ENCODE measurements at regions not wholly inside any gene's neighbourhood (a gene's known extent, or its start where the extent isn't known, plus 50 kb on each side); places are given as distances from the start of the nearest gene placed in this dataset.

DNA sequence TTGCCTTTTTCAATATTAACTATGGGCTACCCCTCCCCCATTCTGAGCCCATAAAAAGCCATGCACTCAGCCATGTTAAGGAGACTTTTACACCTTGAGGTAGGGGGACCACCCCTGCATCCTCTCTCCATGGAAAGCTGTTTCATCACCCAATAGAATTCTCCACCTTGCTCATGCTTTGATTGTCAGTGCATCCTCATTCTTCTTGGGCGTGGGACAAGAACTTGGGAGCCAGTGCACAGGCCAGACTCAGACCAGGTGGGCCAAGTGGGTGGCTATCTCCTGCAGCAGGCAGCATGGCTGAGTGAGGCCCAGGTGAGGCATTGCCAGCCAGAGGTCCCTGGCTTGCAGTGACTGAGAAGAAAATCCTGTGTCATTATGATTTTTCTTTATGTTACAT, 357.4 kb upstream of the CDIN1 start:
- no peak for FAIRE-seq
- TF ChIP-seq TAF1 (IDR thresholded peaks at IDR 0.05; ENCODE audit: borderline replicate concordance, low read depth, low read length) (no peak), POLR2A (IDR thresholded peaks at IDR 0.05; ENCODE audit: low read depth, low read length) (no peak), POLR2AphosphoS5 (IDR thresholded peaks at IDR 0.05; ENCODE audit: low read depth, low read length) (no peak)
- no peak for DNase-seq (ENCODE audit: insufficient read length)

DNA sequence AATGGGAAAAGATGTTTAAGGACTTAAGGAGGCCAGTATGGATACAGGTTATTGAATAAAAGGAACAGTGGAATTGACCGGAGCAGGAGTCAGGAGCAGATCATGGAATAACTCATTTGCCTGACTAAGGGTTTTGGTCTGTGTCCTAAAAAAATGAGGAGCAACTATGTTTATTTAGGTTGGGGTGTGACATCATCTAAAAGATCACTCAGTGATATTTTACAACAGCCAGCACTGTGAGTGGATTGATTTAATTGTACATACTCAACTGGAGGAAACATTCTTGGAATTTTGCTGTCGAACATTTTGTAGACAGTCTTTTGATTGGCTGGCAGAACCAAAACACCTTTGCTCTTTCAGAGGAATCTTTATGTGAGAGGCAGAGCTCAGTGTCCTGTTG, 348.6 kb upstream of the CDIN1 start:
- DNase-seq (ENCODE audit: insufficient read length) (no peak), FAIRE-seq (no peak)
- no peak for TF ChIP-seq TAF1 (IDR thresholded peaks at IDR 0.05; ENCODE audit: borderline replicate concordance, low read depth, low read length)
- no peak for TF ChIP-seq POLR2AphosphoS5 (IDR thresholded peaks at IDR 0.05; ENCODE audit: low read depth, low read length)
- no peak for TF ChIP-seq POLR2A (IDR thresholded peaks at IDR 0.05; ENCODE audit: low read depth, low read length)

- DNase-seq (ENCODE audit: insufficient read length) = no peak
- no peak for FAIRE-seq
- TF ChIP-seq POLR2AphosphoS5 (IDR thresholded peaks at IDR 0.05; ENCODE audit: low read depth, low read length) (no peak), POLR2A (IDR thresholded peaks at IDR 0.05; ENCODE audit: low read depth, low read length) (no peak), TAF1 (IDR thresholded peaks at IDR 0.05; ENCODE audit: borderline replicate concordance, low read depth, low read length) (no peak)
These were observed 346.9 kb upstream of the CDIN1 start for GRCh38 chr15:36232491-36232890.

DNA sequence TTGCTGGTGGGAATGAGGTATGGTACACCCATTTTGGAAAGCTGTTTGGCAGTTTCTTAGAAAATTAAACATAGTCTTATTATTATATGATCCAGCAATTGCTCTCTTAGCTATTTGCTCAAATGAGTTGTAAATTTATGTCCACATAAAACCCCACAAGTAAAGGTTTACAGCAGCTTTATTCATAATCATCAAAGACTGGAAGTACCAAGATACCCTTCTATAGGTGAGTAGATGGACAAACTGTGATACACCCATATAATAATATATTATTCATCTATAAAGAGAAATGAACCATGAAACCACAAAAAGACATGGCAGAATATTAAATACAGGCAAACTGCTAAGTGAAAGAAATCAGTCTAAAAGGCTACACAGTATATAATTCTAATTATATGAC, 344.7 kb upstream of the CDIN1 start:
- TF ChIP-seq POLR2AphosphoS5 (IDR thresholded peaks at IDR 0.05; ENCODE audit: low read depth, low read length) = no peak
- no peak for TF ChIP-seq POLR2A (IDR thresholded peaks at IDR 0.05; ENCODE audit: low read depth, low read length)
- TF ChIP-seq TAF1 (IDR thresholded peaks at IDR 0.05; ENCODE audit: borderline replicate concordance, low read depth, low read length) = no peak
- DNase-seq (ENCODE audit: insufficient read length) (no peak), FAIRE-seq (no peak)

DNA sequence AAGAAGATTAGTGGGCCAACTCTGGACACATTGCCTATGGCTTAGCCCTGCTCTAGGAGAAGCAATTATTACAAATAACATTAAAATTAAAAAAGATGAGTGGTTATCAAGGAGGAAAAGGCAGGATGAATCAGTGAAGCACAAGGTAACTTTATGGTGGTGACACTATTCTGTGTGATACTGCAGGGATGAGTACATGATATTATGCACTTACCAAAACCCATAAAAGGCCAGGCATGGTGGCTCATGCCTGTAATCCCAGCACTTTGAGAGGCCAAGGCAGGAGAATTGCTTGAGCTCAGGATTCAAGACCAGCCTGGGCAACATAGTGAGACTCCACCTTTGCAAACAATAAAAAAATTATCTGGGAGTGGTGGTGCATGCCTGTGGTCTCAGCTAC, 344.3 kb upstream of the CDIN1 start:
- FAIRE-seq (no peak), DNase-seq (ENCODE audit: insufficient read length) (no peak)
- TF ChIP-seq POLR2AphosphoS5 (IDR thresholded peaks at IDR 0.05; ENCODE audit: low read depth, low read length) = no peak
- TF ChIP-seq POLR2A (IDR thresholded peaks at IDR 0.05; ENCODE audit: low read depth, low read length) = no peak
- no peak for TF ChIP-seq TAF1 (IDR thresholded peaks at IDR 0.05; ENCODE audit: borderline replicate concordance, low read depth, low read length)

GRCh38 chr15:36239509-36239908, 339.9 kb upstream of the CDIN1 start:
- TF ChIP-seq POLR2A (IDR thresholded peaks at IDR 0.05; ENCODE audit: low read depth, low read length) = no peak
- no peak for TF ChIP-seq TAF1 (IDR thresholded peaks at IDR 0.05; ENCODE audit: borderline replicate concordance, low read depth, low read length)
- TF ChIP-seq POLR2AphosphoS5 (IDR thresholded peaks at IDR 0.05; ENCODE audit: low read depth, low read length) = no peak

DNA sequence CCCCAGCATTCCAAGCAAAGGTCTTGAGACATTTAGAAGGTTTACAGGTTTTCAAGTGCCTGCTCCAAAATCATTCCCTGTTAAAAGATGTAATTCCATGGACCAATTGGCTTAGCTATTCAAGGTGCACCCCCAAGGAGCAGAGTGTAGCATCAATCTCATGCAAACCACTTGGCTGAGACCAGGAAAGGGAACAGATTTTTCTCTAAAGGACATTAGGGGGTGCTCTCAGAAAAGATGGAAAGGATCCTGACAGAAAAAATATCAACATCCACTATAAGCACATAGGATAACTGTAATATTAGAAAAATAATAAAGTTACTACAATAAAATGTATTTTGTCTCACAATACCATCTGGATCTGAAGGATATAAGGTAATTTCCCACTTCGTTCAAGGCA, 328.0 kb upstream of the CDIN1 start:
- TF ChIP-seq POLR2A (IDR thresholded peaks at IDR 0.05; ENCODE audit: low read depth, low read length) (no peak), POLR2AphosphoS5 (IDR thresholded peaks at IDR 0.05; ENCODE audit: low read depth, low read length) (no peak), TAF1 (IDR thresholded peaks at IDR 0.05; ENCODE audit: borderline replicate concordance, low read depth, low read length) (no peak)

More at GRCh38 chr15:36239509-36239908, 339.9 kb upstream of the CDIN1 start:
- no peak for FAIRE-seq
- DNase-seq (ENCODE audit: insufficient read length) = no peak

DNA sequence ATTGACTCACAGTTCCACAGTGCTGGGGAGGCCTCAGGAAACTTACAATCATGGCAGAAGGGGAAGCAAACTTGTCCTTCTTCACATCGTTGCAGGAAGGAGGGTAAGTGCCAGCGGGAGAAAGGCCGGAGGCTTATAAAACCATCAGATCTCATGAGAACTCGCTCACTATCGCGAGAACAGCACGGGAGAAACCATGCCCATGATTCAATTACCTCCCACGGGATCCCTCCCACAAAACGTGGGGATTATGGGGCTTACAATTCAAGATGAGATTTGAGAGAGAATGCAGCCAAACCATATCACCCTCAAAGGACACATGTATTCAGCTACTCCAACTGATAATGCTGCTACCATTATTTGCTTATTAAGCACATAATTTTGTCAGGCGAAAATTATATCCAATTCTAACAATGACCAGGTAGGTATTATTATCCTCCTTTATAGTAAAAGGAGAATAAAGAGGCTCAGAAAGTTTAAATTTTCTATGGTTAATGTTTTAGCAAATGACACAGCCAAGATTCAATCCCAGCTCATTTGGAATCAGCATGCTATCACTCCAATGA, 327.2 kb upstream of the CDIN1 start:
- no peak for FAIRE-seq
- DNase-seq (ENCODE audit: insufficient read length) = no peak
- TF ChIP-seq TAF1 (IDR thresholded peaks at IDR 0.05; ENCODE audit: borderline replicate concordance, low read depth, low read length) = no peak
- TF ChIP-seq POLR2AphosphoS5 (IDR thresholded peaks at IDR 0.05; ENCODE audit: low read depth, low read length) = no peak
- TF ChIP-seq POLR2A (IDR thresholded peaks at IDR 0.05; ENCODE audit: low read depth, low read length) = no peak

More for the DNA sequence above, 328.0 kb upstream of the CDIN1 start:
- no peak for FAIRE-seq
- no peak for DNase-seq (ENCODE audit: insufficient read length)

GRCh38 chr15:36254426-36254825, 325.0 kb upstream of the CDIN1 start:
- no peak for TF ChIP-seq POLR2A (IDR thresholded peaks at IDR 0.05; ENCODE audit: low read depth, low read length)
- no peak for TF ChIP-seq TAF1 (IDR thresholded peaks at IDR 0.05; ENCODE audit: borderline replicate concordance, low read depth, low read length)
- TF ChIP-seq POLR2AphosphoS5 (IDR thresholded peaks at IDR 0.05; ENCODE audit: low read depth, low read length) = no peak
- no peak for FAIRE-seq
- no peak for DNase-seq (ENCODE audit: insufficient read length)

- DNase-seq (ENCODE audit: insufficient read length) (no peak), FAIRE-seq (no peak)
- TF ChIP-seq POLR2A (IDR thresholded peaks at IDR 0.05; ENCODE audit: low read depth, low read length) (no peak), TAF1 (IDR thresholded peaks at IDR 0.05; ENCODE audit: borderline replicate concordance, low read depth, low read length) (no peak), POLR2AphosphoS5 (IDR thresholded peaks at IDR 0.05; ENCODE audit: low read depth, low read length) (no peak)
These were observed 323.0 kb upstream of the CDIN1 start for GRCh38 chr15:36256404-36256807.

DNA sequence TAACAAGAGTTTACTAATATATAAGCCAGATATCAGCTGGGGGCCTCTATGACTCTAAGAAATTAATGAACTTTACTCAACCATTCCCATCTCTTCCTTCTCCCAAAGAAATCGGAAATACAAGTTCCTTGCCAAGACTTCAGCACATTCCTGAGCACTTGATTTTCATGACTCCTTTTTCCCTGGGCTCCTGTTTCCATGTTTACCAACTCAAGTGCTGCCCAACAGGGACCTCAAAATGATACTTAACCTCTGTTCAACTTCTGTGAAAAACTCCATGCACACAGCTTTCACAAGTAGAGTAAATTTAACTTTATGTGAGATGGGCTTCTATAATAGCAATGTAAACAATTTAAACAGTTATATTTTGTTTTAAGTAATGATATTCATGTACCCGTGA, 315.8 kb upstream of the CDIN1 start:
- FAIRE-seq (no peak), DNase-seq (ENCODE audit: insufficient read length) (no peak)
- no peak for TF ChIP-seq TAF1 (IDR thresholded peaks at IDR 0.05; ENCODE audit: borderline replicate concordance, low read depth, low read length)
- no peak for TF ChIP-seq POLR2A (IDR thresholded peaks at IDR 0.05; ENCODE audit: low read depth, low read length)
- TF ChIP-seq POLR2AphosphoS5 (IDR thresholded peaks at IDR 0.05; ENCODE audit: low read depth, low read length) = no peak

GRCh38 chr15:36265422-36265821, 314.0 kb upstream of the CDIN1 start:
- TF ChIP-seq POLR2A (IDR thresholded peaks at IDR 0.05; ENCODE audit: low read depth, low read length) (no peak), TAF1 (IDR thresholded peaks at IDR 0.05; ENCODE audit: borderline replicate concordance, low read depth, low read length) (no peak)
- FAIRE-seq = no peak
- no peak for DNase-seq (ENCODE audit: insufficient read length)
